ENCODE measurements at regions not wholly inside any gene's neighbourhood (a gene's known extent, or its start where the extent isn't known, plus 50 kb on each side); places are given as distances from the start of the nearest gene placed in this dataset.

GRCh38 chr20:60868316-60868891, 383.7 kb upstream of the CDH4 start:
- TF ChIP-seq CTCF (IDR thresholded peaks at IDR 0.05), result no peak
- TF ChIP-seq POLR2A (IDR thresholded peaks at IDR 0.05), result no peak
- TF ChIP-seq EP300 (IDR thresholded peaks at IDR 0.05), result no peak
